ENCODE measurements at regions not wholly inside any gene's neighbourhood (a gene's known extent, or its start where the extent isn't known, plus 50 kb on each side); places are given as distances from the start of the nearest gene placed in this dataset.
A peak's percentile ranks its signal among the peaks of the same experiment; 100 is the strongest.

GRCh38 chr3:72196377-72196929 is 411.5 kb upstream of the PROK2 start:
- no peaks in the 10 kb centered on the region for H3K36me3 Mint-ChIP-seq
- H3K4me3 Mint-ChIP-seq, result no peak overlapping the region
- Histone ChIP-seq H3K27me3 (no peaks in the 10 kb centered on the region), H3K4me3 (no peak overlapping the region), H3K4me2 (no peak overlapping the region), H2AFZ (replicated peaks) (no peak overlapping the region), H3K9ac (no peak overlapping the region), H4K20me1 (ENCODE audit: low read depth) (no peaks in the 10 kb centered on the region), H3K36me3 (no peaks in the 10 kb centered on the region), H3F3A (ENCODE audit: low read depth) (peaks cover 11% of the 10 kb centered on the region), H3K79me2 (ENCODE audit: low read depth) (no peaks in the 10 kb centered on the region), H3K27ac (no peak overlapping the region), H3K9me3 (ENCODE audit: low read depth) (no peaks in the 10 kb centered on the region), H3K4me1 (peaks cover 11% of the 10 kb centered on the region)
- H3K27ac Mint-ChIP-seq, result no peak overlapping the region
- peaks cover 13% of the 10 kb centered on the region for H3K9me3 Mint-ChIP-seq
- H3K4me1 Mint-ChIP-seq, result peaks cover 16% of the 10 kb centered on the region
- no peak for TF ChIP-seq EZH2phosphoT487 (IDR thresholded peaks at IDR 0.05)
- no peak for DNase-seq (ENCODE audit: low spot score)
- H3K27me3 Mint-ChIP-seq (ENCODE audit: insufficient read depth, low read depth), result peaks cover 12% of the 10 kb centered on the region

DNA sequence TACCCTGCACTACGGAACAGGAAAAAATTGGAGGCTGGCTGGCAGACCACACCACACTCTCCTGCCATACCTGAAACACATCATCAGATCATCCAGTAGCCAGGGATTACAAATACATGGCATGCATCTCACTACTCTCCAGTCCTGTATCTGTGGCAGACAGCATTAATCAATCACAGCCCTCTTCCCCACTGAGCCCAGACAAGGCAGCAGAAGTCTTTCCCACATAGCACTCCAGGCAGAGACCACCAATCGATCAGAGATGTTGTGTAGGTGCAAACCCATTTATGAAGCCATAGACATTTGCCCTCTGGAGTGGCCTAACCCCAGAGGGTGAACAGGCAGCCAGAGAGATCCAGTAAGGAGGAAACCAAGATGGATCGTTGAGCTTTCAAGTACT is 410.9 kb upstream of the PROK2 start:
- TF ChIP-seq CTCF (IDR thresholded peaks at IDR 0.05) (no peak), EZH2phosphoT487 (IDR thresholded peaks at IDR 0.05) (no peak), EZH2 (IDR thresholded peaks at IDR 0.05) (no peak)
- no peak overlapping the region for H3K27ac Mint-ChIP-seq

GRCh38 chr3:72194458-72194857 is 409.5 kb upstream of the PROK2 start:
- Histone ChIP-seq H3K4me3 (no peak overlapping the region), H3K27ac (peak overlapping the region; percentile 5), H3K4me2 (peak overlapping the region; percentile 27), H4K20me1 (ENCODE audit: low read depth) (no peaks in the 10 kb centered on the region), H3F3A (ENCODE audit: low read depth) (peaks cover 11% of the 10 kb centered on the region), H3K36me3 (no peaks in the 10 kb centered on the region), H3K9me3 (ENCODE audit: low read depth) (no peaks in the 10 kb centered on the region), H3K4me1 (peaks cover 11% of the 10 kb centered on the region), H3K27me3 (no peaks in the 10 kb centered on the region), H3K9ac (no peak overlapping the region), H3K79me2 (ENCODE audit: low read depth) (no peaks in the 10 kb centered on the region), H2AFZ (replicated peaks) (peak overlapping the region; percentile 51)
- DNase-seq (ENCODE audit: low spot score), result no peak
- Mint-ChIP-seq H3K4me1 (peaks cover 23% of the 10 kb centered on the region), H3K27me3 (ENCODE audit: insufficient read depth, low read depth) (peaks cover 12% of the 10 kb centered on the region), H3K4me3 (no peak overlapping the region), H3K36me3 (no peaks in the 10 kb centered on the region), H3K27ac (peak overlapping the region; percentile 83), H3K9me3 (peaks cover 6% of the 10 kb centered on the region)
- TF ChIP-seq EZH2 (IDR thresholded peaks at IDR 0.05), result no peak
- no peak for TF ChIP-seq EZH2phosphoT487 (IDR thresholded peaks at IDR 0.05)
- TF ChIP-seq CTCF (IDR thresholded peaks at IDR 0.05), result no peak

More for the DNA sequence above, 410.9 kb upstream of the PROK2 start:
- no peak for DNase-seq (ENCODE audit: low spot score)
- Mint-ChIP-seq H3K9me3 (peaks cover 11% of the 10 kb centered on the region), H3K4me1 (peaks cover 16% of the 10 kb centered on the region), H3K27me3 (ENCODE audit: insufficient read depth, low read depth) (peaks cover 13% of the 10 kb centered on the region), H3K4me3 (no peak overlapping the region), H3K36me3 (no peaks in the 10 kb centered on the region)
- H3K36me3 ChIP-seq, result no peaks in the 10 kb centered on the region
- no peak overlapping the region for H3K9ac ChIP-seq
- H3K27me3 ChIP-seq, result no peaks in the 10 kb centered on the region
- no peaks in the 10 kb centered on the region for H3K79me2 ChIP-seq (ENCODE audit: low read depth)
- no peak overlapping the region for H2AFZ ChIP-seq (replicated peaks)
- no peak overlapping the region for H3K4me3 ChIP-seq
- H3K9me3 ChIP-seq (ENCODE audit: low read depth), result no peaks in the 10 kb centered on the region
- H3K4me1 ChIP-seq, result peaks cover 11% of the 10 kb centered on the region
- peaks cover 11% of the 10 kb centered on the region for H3F3A ChIP-seq (ENCODE audit: low read depth)
- H4K20me1 ChIP-seq (ENCODE audit: low read depth), result no peaks in the 10 kb centered on the region
- H3K4me2 ChIP-seq, result no peak overlapping the region
- no peak overlapping the region for H3K27ac ChIP-seq

DNA sequence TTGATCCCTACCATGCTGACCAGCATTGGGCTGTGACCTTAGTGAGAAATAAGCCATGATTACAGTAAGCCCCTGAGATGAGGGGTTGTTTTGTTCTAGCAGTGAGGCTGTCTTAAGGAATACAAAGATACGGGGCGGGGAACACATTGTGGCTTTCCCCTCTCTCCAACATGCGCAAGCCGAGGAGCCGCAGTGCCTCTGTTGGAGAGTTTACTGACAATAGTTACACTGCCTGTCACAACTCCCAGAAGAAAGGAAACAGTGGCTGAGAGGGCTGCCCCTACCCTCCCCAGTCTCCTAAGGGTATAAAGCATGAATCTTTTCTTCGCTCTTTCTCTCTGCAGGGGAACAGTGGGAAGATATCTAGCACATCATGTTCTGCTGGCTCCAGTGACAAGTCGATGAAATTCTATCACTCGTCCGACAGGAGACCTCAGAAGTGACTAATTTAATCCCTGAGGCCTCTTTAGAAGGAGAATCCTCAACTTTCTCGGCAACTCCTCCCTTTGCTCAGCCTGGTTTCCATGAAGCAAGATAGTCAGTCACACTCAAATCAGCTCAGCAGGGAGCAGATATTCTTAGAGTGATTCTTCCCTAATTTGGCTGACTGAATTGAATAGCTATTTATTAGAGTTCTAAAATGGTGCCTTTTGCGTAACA is 409.0 kb upstream of the PROK2 start:
- peaks cover 11% of the 10 kb centered on the region for H3F3A ChIP-seq (ENCODE audit: low read depth)
- no peaks in the 10 kb centered on the region for H3K36me3 ChIP-seq
- H3K9ac ChIP-seq, result no peak overlapping the region
- H4K20me1 ChIP-seq (ENCODE audit: low read depth), result no peaks in the 10 kb centered on the region
- peak overlapping the region; percentile 51 for H2AFZ ChIP-seq (replicated peaks)
- Mint-ChIP-seq H3K4me3 (no peak overlapping the region), H3K27me3 (ENCODE audit: insufficient read depth, low read depth) (peaks cover 12% of the 10 kb centered on the region), H3K9me3 (peaks cover 6% of the 10 kb centered on the region), H3K4me1 (peaks cover 27% of the 10 kb centered on the region), H3K36me3 (no peaks in the 10 kb centered on the region), H3K27ac (peak overlapping the region; percentile 83)
- H3K27ac ChIP-seq, result peak overlapping the region; percentile 5
- H3K27me3 ChIP-seq, result no peaks in the 10 kb centered on the region
- TF ChIP-seq EZH2 (IDR thresholded peaks at IDR 0.05) (no peak), EZH2phosphoT487 (IDR thresholded peaks at IDR 0.05) (no peak), CTCF (IDR thresholded peaks at IDR 0.05) (no peak)
- no peak overlapping the region for H3K4me3 ChIP-seq
- peaks cover 11% of the 10 kb centered on the region for H3K4me1 ChIP-seq
- peak; percentile 53 for DNase-seq (ENCODE audit: low spot score)
- H3K9me3 ChIP-seq (ENCODE audit: low read depth), result no peaks in the 10 kb centered on the region
- no peaks in the 10 kb centered on the region for H3K79me2 ChIP-seq (ENCODE audit: low read depth)
- peak overlapping the region; percentile 27 for H3K4me2 ChIP-seq
